GM23338 (cell line): ENCODE measurements at regions not wholly inside any gene's neighbourhood (a gene's known extent, or its start where the extent isn't known, plus 50 kb on each side); places are given as distances from the start of the nearest gene placed in this dataset.

Source experiments
- ATAC-seq: fragments of 200-7000 bp; cut with Tn5 transposase; 3 replicates; pipeline ENCODE4 v1.9.1; 2020
- DNase-seq: peaks from one replicate; pipeline ENCODE4 v3.0.0-alpha.2; 2015; ENCODE audit warnings: low spot score
- H2AFZ ChIP-seq: fragments of 200-600 bp; sonication (generic); 2 replicates; pipeline ENCODE4 v1.8.0; 2016; ENCODE audit warnings: antibody characterized with exemption, mild to moderate bottlenecking, moderate library complexity
- H3F3A ChIP-seq: fragments of 200-600 bp; sonication (generic); replicated peaks from 2 replicates; pipeline ENCODE4 v1.8.0; 2017; ENCODE audit warnings: antibody characterized with exemption, mixed run types, low read depth
- H3K27ac ChIP-seq: fragments of 200-600 bp; sonication (generic); 2 replicates; pipeline ENCODE4 v1.6.1; 2016; ENCODE audit warnings: low read depth
- H3K27me3 ChIP-seq: fragments of 200-600 bp; sonication (generic); 2 replicates; pipeline ENCODE4 v1.8.0; 2016; ENCODE audit warnings: mild to moderate bottlenecking, mixed run types, moderate library complexity; ENCODE audit not compliant: insufficient read depth
- H3K36me3 ChIP-seq: fragments of 200-600 bp; sonication (generic); 2 replicates; pipeline ENCODE4 v1.8.0; 2016; ENCODE audit warnings: mild to moderate bottlenecking; ENCODE audit not compliant: insufficient read depth
- H3K4me1 ChIP-seq: fragments of 200-600 bp; sonication (generic); 2 replicates; pipeline ENCODE4 v1.8.0; 2016; ENCODE audit warnings: mild to moderate bottlenecking, moderate library complexity; ENCODE audit not compliant: insufficient read depth
- H3K4me2 ChIP-seq: fragments of 200-600 bp; sonication (generic); 2 replicates; pipeline ENCODE4 v1.7.1; 2017; ENCODE audit warnings: mixed run types
- H3K4me3 ChIP-seq: fragments of 200-600 bp; sonication (generic); 2 replicates; pipeline ENCODE4 v1.6.1; 2016; ENCODE audit warnings: mixed run types
- H3K79me2 ChIP-seq: fragments of 200-600 bp; sonication (generic); replicated peaks from 2 replicates; pipeline ENCODE4 v1.8.0; 2017; ENCODE audit warnings: mild to moderate bottlenecking; ENCODE audit not compliant: insufficient read depth
- H3K9me2 ChIP-seq: fragments of 200-600 bp; sonication (generic); 2 replicates; pipeline ENCODE4 v1.8.0; 2017; ENCODE audit not compliant: insufficient read depth
- H4K20me1 ChIP-seq: fragments of 200-600 bp; sonication (generic); replicated peaks from 2 replicates; pipeline ENCODE4 v1.8.0; 2017; ENCODE audit warnings: mild to moderate bottlenecking; ENCODE audit not compliant: insufficient read depth
- H3K27ac Mint-ChIP-seq: 2 replicates; pipeline ENCODE4 v1.8.0; 2020; ENCODE audit warnings: inconsistent platforms, mild to moderate bottlenecking, moderate library complexity, mixed read lengths
- H3K27me3 Mint-ChIP-seq: 3 replicates; pipeline ENCODE4 v1.8.0; 2022; ENCODE audit warnings: low read depth, mild to moderate bottlenecking, moderate library complexity, mixed read lengths, inconsistent platforms; ENCODE audit not compliant: insufficient read depth, poor library complexity
- H3K36me3 Mint-ChIP-seq: 3 replicates; pipeline ENCODE4 v1.8.0; 2021; ENCODE audit warnings: low read depth, mild to moderate bottlenecking, inconsistent platforms, moderate library complexity, mixed read lengths
- H3K4me1 Mint-ChIP-seq: 3 replicates; pipeline ENCODE4 v1.8.0; 2020; ENCODE audit warnings: mild to moderate bottlenecking, inconsistent platforms, mixed read lengths
- H3K4me3 Mint-ChIP-seq: 3 replicates; pipeline ENCODE4 v1.8.0; 2021; ENCODE audit warnings: moderate library complexity, mild to moderate bottlenecking, inconsistent platforms, mixed read lengths
- H3K9me3 Mint-ChIP-seq: 3 replicates; pipeline ENCODE4 v1.8.0; 2020; ENCODE audit warnings: moderate library complexity, mild to moderate bottlenecking, inconsistent platforms, mixed read lengths
- CREB1 ChIP-seq: fragments of 250-450 bp; sonication (Bioruptor Pico); IDR thresholded peaks from 2 replicates; pipeline ENCODE4 v1.5.0; 2020; ENCODE audit warnings: low read depth, mild to moderate bottlenecking, moderate library complexity
- CTCF ChIP-seq, 2 experiments: fragments of 200-600 bp in 1 of 2; sonication (generic) in 1 of 2; conservative IDR thresholded peaks; 2 replicates each; pipeline versions ENCODE4 v1.5.1 to v1.6.1; 2016 to 2017; ENCODE audit warnings: antibody characterized with exemption in 2 of 2, low read depth in 2 of 2, mild to moderate bottlenecking in 2 of 2, moderate library complexity in 1 of 2
- EZH2 ChIP-seq: fragments of 200-600 bp; sonication (generic); IDR thresholded peaks from one replicate; pipeline ENCODE4 v1.8.0; 2017; ENCODE audit warnings: antibody characterized with exemption, mild to moderate bottlenecking, low read depth; ENCODE audit not compliant: unreplicated experiment
- EZH2phosphoT487 ChIP-seq: fragments of 200-600 bp; sonication (generic); IDR thresholded peaks from one replicate; pipeline ENCODE4 v1.8.1; 2018; ENCODE audit warnings: antibody characterized with exemption; ENCODE audit not compliant: unreplicated experiment
- JUNB ChIP-seq: IDR thresholded peaks from one replicate; pipeline ENCODE4 v1.6.1; 2016; ENCODE audit warnings: antibody characterized with exemption; ENCODE audit not compliant: unreplicated experiment
- NANOG ChIP-seq: IDR thresholded peaks from 2 replicates; pipeline ENCODE4 v1.6.1; 2016; ENCODE audit warnings: antibody characterized with exemption, borderline replicate concordance
- POLR2AphosphoS5 ChIP-seq: IDR thresholded peaks from 2 replicates; pipeline ENCODE4 v1.6.1; 2016; ENCODE audit warnings: antibody characterized with exemption, low read depth
- STAT1 ChIP-seq: IDR thresholded peaks from one replicate; pipeline ENCODE4 v1.6.1; 2016; ENCODE audit warnings: antibody characterized with exemption; ENCODE audit not compliant: unreplicated experiment
- ZNF331 ChIP-seq: fragments of 250-450 bp; sonication (Bioruptor Pico); IDR thresholded peaks from 2 replicates; pipeline ENCODE4 v1.5.0; 2020; ENCODE audit warnings: low read depth, mild to moderate bottlenecking, moderate library complexity
- TF ChIP-seq, protein P1 (sequence below): IDR thresholded peaks from one replicate; pipeline ENCODE4 v1.6.1; 2018; ENCODE audit warnings: antibody characterized with exemption; ENCODE audit not compliant: unreplicated experiment
- TF ChIP-seq, protein P2 (sequence below): IDR thresholded peaks from 2 replicates; pipeline ENCODE4 v1.6.1; 2016; ENCODE audit warnings: antibody characterized with exemption

GRCh38 chr5:155554500-155554899, 540.9 kb downstream of the KIF4B start:
- Histone ChIP-seq H3F3A (no peaks in the 10 kb centered on the region), H4K20me1 (no peaks in the 10 kb centered on the region), H3K4me3 (no peak overlapping the region), H3K27ac (no peak overlapping the region), H3K4me2 (no peak overlapping the region), H3K36me3 (no peaks in the 10 kb centered on the region), H3K27me3 (no peaks in the 10 kb centered on the region), H3K79me2 (no peaks in the 10 kb centered on the region), H3K9me2 (no peaks in the 10 kb centered on the region; the same call in 1 of the 2 replicates), H2AFZ (no peak overlapping the region), H3K4me1 (no peaks in the 10 kb centered on the region)
- H3K27me3 Mint-ChIP-seq = no peaks in the 10 kb centered on the region
- H3K4me3 Mint-ChIP-seq = no peak overlapping the region
- peak; percentile 24 for DNase-seq
- TF ChIP-seq EZH2 (no peak), ZNF331 (CRISPR knock-in tag) (no peak)
- no peak for ATAC-seq
- no peaks in the 10 kb centered on the region for H3K4me1 Mint-ChIP-seq
- no peaks in the 10 kb centered on the region for H3K9me3 Mint-ChIP-seq
- no peaks in the 10 kb centered on the region for H3K36me3 Mint-ChIP-seq
- no peak overlapping the region; the same call in 1 of the 2 replicates for H3K27ac Mint-ChIP-seq

- Histone ChIP-seq H4K20me1 (no peaks in the 10 kb centered on the region), H3K4me3 (no peak overlapping the region), H3K36me3 (no peaks in the 10 kb centered on the region), H3K79me2 (no peaks in the 10 kb centered on the region), H3K27ac (no peak overlapping the region), H3K27me3 (no peaks in the 10 kb centered on the region), H2AFZ (no peak overlapping the region), H3K9me2 (no peaks in the 10 kb centered on the region; the same call in 1 of the 2 replicates), H3F3A (no peaks in the 10 kb centered on the region), H3K4me2 (no peak overlapping the region), H3K4me1 (no peaks in the 10 kb centered on the region)
- no peak overlapping the region for H3K4me3 Mint-ChIP-seq
- ATAC-seq = no peak
- H3K9me3 Mint-ChIP-seq = no peaks in the 10 kb centered on the region; the same call in 2 of the 3 replicates
- no peaks in the 10 kb centered on the region for H3K36me3 Mint-ChIP-seq
- DNase-seq = no peak
- 0 out of 2 replicates have a peak overlapping the region, but pooled peaks have one; percentile 40 for H3K27ac Mint-ChIP-seq
- H3K27me3 Mint-ChIP-seq = no peaks in the 10 kb centered on the region
- no peaks in the 10 kb centered on the region for H3K4me1 Mint-ChIP-seq
- TF ChIP-seq CREB1 (no peak), EZH2 (no peak), EZH2phosphoT487 (no peak), POLR2AphosphoS5 (no peak), ZNF331 (CRISPR knock-in tag) (no peak), JUNB (no peak), STAT1 (no peak), NANOG (no peak), CTCF (conservative IDR thresholded peaks at IDR 0.05; ENCODE audit: low read depth in 2 of 2) (no peak)
- TF ChIP-seq, protein P1, sequence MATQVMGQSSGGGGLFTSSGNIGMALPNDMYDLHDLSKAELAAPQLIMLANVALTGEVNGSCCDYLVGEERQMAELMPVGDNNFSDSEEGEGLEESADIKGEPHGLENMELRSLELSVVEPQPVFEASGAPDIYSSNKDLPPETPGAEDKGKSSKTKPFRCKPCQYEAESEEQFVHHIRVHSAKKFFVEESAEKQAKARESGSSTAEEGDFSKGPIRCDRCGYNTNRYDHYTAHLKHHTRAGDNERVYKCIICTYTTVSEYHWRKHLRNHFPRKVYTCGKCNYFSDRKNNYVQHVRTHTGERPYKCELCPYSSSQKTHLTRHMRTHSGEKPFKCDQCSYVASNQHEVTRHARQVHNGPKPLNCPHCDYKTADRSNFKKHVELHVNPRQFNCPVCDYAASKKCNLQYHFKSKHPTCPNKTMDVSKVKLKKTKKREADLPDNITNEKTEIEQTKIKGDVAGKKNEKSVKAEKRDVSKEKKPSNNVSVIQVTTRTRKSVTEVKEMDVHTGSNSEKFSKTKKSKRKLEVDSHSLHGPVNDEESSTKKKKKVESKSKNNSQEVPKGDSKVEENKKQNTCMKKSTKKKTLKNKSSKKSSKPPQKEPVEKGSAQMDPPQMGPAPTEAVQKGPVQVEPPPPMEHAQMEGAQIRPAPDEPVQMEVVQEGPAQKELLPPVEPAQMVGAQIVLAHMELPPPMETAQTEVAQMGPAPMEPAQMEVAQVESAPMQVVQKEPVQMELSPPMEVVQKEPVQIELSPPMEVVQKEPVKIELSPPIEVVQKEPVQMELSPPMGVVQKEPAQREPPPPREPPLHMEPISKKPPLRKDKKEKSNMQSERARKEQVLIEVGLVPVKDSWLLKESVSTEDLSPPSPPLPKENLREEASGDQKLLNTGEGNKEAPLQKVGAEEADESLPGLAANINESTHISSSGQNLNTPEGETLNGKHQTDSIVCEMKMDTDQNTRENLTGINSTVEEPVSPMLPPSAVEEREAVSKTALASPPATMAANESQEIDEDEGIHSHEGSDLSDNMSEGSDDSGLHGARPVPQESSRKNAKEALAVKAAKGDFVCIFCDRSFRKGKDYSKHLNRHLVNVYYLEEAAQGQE = no peak
- TF ChIP-seq, protein P2, sequence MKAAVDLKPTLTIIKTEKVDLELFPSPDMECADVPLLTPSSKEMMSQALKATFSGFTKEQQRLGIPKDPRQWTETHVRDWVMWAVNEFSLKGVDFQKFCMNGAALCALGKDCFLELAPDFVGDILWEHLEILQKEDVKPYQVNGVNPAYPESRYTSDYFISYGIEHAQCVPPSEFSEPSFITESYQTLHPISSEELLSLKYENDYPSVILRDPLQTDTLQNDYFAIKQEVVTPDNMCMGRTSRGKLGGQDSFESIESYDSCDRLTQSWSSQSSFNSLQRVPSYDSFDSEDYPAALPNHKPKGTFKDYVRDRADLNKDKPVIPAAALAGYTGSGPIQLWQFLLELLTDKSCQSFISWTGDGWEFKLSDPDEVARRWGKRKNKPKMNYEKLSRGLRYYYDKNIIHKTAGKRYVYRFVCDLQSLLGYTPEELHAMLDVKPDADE = no peak
Observed at GRCh38 chr5:155556222-155556621, 542.7 kb downstream of the KIF4B start.
